MM.1S (cell line): ENCODE measurements at regions not wholly inside any gene's neighbourhood (a gene's known extent, or its start where the extent isn't known, plus 50 kb on each side); places are given as distances from the start of the nearest gene placed in this dataset.

Experiments
- CTCF ChIP-seq: fragments of 300-600 bp; sonication (generic); IDR thresholded peaks from 2 replicates; pipeline ENCODE4 v1.5.1; 2016; ENCODE audit warnings: antibody characterized with exemption, low read length, mixed read lengths
- EZH2 ChIP-seq: fragments of 300-600 bp; sonication (generic); optimal IDR thresholded peaks from 2 replicates; pipeline ENCODE3; 2017; ENCODE audit warnings: low read depth, mild to moderate bottlenecking, antibody characterized with exemption, low read length, mixed read lengths
- EZH2phosphoT487 ChIP-seq: fragments of 300-600 bp; sonication (generic); IDR thresholded peaks from 2 replicates; pipeline ENCODE4 v1.6.1; 2018; ENCODE audit warnings: antibody characterized with exemption, low read length

GRCh38 chr14:34235643-34236300 lies 226.3 kb downstream of the SPTSSA start:
- TF ChIP-seq CTCF, result no peak
- TF ChIP-seq EZH2, result no peak
- TF ChIP-seq EZH2phosphoT487, result no peak
